ENCODE measurements at regions not wholly inside any gene's neighbourhood (a gene's known extent, or its start where the extent isn't known, plus 50 kb on each side); places are given as distances from the start of the nearest gene placed in this dataset.

- no peak for DNase-seq
Observed at GRCh38 chr2:103285354-103285753, 523.5 kb downstream of the TMEM182 start.

DNA sequence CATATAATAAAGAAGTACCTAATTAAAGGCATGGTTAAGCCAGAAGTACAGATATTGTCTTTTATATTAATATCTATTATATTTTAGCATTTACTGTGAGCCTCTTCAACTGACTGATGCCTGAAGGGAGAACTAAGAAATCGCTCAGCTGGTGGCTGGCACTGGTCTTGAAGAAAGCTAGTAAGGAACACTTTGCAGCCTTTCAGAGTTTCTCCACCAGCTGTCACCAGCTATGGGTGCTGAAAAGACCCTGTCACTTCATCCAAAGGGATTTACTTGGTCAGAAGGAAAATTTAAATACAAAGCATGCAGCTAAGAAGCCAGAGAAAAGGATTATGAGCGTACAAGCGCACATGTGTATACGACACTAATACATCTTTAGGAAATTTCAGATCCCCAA lies 525.9 kb downstream of the TMEM182 start:
- peak; percentile 26 for DNase-seq

DNA sequence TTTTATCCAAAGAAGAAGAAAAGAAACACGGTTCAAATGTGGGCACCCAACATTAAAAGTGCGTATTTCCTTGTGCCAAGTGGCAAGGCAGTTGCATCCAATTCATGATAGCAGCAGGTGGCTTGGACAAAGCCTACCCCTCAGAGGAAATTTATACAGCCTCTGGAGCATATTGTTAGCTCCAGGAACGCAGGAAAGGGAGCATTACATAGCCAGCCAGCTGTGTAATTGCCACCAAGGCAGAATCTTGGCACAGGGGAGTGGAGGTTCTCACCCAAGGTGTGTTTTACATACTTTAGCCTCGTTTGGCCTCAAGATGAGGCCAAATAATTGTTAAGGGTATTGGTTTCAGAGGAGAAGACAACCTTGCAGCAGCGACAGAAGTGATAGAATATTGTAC lies 526.9 kb downstream of the TMEM182 start:
- no peak for DNase-seq

- DNase-seq: peak; percentile 14
Observed at GRCh38 chr2:103289105-103289725, 527.4 kb downstream of the TMEM182 start.

DNA sequence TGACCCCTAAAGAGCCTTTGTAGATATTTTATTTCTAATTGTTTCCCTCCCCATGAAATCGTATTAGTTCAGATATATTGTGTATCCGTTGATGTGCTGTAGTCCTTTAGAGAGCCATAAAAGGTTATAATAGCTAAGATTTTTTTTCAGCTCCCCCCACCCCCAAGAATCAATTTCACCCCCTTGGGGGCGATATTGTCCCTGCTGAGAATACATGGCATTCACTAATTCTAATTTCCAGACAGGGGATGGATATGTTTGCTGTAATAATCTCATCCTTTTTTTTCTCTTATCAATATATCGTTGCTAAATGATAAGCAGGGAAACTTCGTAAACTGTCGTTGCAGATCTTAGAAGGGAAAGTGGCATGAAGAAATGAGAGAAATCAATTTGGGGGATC lies 530.7 kb downstream of the TMEM182 start:
- no peak for DNase-seq

- no peak for DNase-seq
Observed at GRCh38 chr2:103293067-103293741, 531.4 kb downstream of the TMEM182 start.

DNA sequence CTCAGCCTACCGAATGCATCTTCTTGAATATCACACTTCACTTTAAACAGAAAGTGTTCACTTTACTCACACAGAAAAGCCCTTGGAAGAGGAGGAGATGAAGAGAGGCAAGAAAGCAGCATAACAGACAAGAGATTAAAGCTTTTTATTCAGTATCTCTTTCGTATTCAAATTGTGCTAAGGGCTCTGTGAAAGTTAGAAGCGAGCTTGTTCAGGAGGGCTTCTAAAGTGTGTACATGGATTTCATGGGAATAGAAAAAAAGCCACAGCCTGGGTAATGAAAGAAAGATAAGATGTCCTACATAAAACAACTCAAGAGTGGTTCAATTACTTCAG lies 531.9 kb downstream of the TMEM182 start:
- DNase-seq: no peak

DNA sequence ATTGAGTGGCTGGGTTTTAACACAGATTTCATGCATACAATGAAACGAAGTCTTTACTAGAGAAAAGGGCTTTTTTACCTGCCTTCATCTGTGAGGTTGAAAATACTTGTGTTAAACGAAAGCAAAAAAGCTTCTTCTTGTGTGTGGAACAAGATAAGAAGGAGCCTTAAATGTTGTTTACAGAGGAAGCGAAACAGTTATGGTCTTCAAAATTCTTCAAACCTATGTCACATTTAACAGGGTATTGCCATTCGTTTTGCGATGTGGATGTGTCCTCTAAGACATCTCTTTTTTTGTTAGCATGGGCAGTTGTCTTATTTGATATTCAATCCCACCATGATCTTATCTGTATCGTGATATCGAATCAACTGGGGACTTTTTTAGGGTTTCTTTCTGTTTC lies 532.6 kb downstream of the TMEM182 start:
- no peak for DNase-seq

GRCh38 chr2:103295591-103295990 lies 533.8 kb downstream of the TMEM182 start:
- no peak for DNase-seq

DNA sequence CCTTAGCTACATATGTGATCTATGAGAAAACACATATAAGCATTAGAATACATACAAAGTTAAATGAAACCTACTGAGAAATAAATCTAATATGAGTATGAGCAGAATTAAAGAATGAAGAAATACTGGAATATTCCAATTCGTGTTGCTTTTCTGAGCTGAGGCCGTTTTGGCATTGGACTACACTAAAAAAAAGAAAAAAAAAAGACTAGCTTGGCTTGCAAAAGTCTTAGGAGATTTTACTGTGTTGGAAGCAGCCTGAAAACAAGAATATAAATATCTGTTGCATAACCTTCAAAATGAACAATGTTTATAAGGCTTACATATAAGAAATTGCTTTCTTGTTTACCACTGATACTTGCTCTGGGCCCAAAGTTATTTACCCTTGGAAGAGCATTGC lies 562.8 kb downstream of the TMEM182 start:
- DNase-seq: no peak

GRCh38 chr2:103327386-103327785 lies 565.6 kb downstream of the TMEM182 start:
- DNase-seq: no peak

DNA sequence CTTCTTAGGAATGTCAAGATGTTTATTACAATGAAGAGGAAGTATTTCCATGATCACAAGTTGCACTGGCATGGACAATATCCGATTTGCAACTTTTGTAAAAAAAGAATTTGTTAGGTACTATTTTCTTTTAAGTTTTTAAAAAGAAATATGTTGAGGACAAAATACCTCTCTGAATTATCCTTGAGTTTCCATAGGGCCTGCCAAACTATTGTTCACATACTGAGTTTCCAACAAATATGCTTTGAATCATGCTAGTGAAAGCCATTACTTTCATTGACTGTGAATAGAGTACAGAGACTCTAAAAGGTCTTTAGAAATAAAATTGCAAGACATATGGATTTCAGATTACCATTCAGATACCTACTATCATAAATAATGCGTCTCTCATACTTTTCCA lies 566.1 kb downstream of the TMEM182 start:
- DNase-seq: no peak

DNA sequence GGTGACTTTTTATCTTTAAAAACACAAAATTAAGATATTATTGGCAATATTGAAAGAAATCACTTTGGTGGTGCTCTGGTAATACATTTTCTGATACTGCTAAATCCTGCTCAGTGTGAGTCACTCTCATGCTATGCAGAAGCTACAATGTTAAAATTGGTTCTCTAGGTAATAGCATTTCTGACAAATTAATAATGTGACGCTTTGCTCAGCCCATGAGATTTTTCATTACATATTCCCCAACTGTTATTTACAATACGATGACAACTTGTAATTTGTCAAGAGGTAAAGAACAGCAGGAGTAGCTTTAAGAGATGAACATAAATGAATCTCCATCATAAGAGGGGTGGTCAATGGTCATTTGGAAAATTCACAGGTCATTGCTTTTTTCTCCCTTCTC lies 573.6 kb downstream of the TMEM182 start:
- DNase-seq: no peak

GRCh38 chr2:103338819-103339218 lies 577.0 kb downstream of the TMEM182 start:
- no peak for DNase-seq

DNA sequence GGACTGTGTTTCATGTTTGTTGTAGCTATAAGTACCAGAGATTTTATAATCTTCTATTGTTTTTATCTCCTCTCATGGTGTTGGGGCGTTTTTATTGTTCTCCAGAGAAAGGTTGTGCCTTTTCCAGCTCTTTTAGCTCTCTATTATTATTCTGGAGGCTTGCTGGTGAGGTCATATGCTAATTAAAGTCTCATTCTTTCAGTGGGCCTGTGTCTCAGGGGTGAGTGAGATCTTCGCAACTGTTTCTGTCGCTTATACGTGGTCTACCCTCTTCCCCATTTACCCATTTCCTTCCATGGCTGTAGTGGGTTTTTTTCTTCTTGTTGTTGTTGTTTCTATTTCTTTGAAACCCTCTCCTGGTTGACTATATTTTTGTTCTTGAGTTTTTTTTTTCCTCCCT lies 584.9 kb downstream of the TMEM182 start:
- no peak for DNase-seq

DNA sequence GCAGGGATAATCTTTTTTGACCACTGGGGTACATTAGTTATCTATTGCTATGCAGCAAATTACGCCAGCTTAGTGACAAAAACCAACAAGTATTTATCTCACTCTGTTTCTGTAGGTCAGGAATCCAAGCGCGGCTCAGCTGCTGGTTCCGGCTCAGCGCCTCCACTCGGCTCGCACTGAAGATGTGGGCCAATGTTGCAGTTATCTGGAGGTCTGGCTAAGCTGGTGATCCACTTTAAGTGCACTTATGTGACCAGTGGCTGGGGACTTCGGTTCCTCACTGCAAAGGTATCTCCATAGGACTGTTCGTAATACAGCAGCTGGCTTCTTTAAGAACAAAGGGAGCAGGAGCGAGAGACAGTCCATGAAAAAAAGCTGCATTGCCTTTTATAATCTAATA lies 591.9 kb downstream of the TMEM182 start:
- peak; percentile 72 for DNase-seq

DNA sequence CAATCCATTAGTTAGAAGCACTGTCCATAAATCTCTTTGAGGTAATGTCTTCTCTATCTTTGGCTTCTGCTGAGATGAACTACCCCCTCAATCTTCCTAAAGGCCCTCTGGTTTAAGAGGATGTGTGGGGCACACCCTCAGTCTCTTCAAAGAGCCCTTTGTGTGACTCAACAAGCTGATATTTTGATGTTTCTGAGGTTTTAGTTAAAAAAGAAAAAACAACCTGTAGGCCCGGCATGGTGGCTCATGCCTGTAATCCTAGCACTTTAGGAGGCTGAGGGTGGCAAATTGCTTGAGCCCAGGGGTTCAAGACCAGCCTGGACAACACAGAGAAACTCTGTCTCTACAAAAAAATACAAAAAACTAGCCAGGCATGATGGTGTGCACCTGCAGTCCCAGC lies 593.5 kb downstream of the TMEM182 start:
- no peak for DNase-seq

- DNase-seq: no peak
Observed at GRCh38 chr2:103361712-103362111, 599.9 kb downstream of the TMEM182 start.

GRCh38 chr2:103363639-103364038 lies 601.8 kb downstream of the TMEM182 start:
- DNase-seq: no peak

DNA sequence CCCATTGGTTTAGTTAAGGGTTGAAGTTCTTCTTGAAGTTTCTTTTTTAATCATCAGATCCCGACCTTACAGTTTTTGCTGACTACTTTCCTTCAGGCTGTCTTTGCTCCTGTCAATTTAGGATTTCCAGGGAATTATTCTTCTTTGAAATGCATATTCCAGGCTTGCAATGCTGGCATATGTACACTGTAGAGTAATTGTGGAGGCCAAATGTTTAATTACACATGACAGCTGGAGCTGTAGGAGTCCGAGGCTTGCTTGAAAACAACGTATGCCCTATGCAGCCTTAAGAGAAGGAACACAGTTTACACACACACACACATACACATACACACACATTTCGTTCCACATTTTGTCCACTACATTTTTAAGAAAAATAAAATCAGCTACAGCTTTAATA lies 602.3 kb downstream of the TMEM182 start:
- DNase-seq: peak; percentile 49

DNA sequence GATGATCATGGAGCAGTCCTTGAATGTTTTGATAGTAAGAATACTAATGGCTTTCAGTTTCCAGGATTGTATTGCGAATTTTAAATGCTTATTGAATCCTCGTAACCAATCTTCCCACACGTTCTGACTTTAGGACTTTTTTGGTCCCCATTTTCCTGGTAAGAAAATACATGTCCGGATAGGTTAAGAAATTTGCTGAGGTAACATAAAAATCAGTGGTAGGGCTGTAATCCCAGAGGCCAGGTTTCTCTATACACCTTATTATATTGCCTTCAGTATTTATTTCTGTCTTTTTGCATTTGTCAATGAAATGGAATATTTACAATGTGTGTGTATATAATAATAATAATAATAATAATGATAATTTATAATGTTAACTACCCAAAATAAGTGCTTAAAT lies 603.2 kb downstream of the TMEM182 start:
- no peak for DNase-seq

- no peak for DNase-seq
Observed at GRCh38 chr2:103367877-103368276, 606.0 kb downstream of the TMEM182 start.

DNA sequence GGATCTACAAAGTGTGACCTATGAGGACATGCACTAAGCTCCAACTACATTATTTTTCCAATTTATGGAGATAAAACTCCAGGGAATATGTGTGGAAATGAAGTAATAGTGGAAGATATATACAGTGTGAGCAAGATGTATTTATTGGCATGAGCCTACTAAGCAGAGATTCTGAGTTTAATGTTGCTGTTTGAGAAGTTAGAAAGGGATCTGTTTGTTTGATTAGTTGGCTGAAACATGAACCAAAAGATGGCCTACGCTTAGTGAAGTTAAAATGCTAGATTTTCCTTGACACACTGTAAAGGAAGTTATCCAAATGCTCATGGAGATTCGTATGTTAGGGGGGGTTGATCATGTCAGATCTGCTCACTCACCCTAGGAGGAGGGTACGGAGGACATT lies 621.7 kb downstream of the TMEM182 start:
- DNase-seq: no peak

DNA sequence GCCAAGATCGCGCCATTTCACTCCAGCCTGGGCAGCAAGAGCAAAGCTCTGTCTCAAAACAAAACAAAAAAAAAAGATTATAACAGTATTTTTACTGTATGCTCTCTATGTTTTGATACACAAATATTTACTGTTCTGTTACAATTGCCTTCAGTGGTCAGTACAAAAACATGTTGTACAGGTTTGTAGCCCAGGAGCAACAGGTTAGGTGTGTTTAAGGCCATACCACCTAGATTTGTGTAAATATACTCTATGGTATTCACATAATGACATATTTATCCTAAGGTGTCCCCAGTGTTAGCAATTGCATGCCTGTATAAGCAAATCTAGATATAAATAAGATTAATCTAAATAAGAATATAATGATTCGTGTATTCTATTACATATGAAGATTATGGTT lies 625.0 kb downstream of the TMEM182 start:
- no peak for DNase-seq

DNA sequence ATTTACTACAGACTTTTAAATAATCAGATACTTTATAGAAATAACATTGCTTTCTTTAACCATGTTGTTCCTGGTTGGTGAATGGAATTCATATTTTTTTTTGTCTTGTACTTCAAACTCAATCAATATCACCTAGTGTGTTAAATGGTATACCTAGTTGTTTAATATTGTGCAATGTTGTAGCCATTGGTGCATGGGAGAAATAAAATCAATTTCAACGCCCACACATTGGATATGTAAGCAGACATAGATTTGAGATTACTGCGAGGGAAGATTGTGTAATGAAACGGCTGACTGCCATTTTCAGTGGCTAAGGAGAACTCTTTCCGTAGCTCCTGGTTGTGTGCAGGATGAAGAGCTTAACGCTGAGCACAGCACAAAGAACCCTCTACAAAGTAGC lies 626.1 kb downstream of the TMEM182 start:
- no peak for DNase-seq

Measured in NCI-H524 treated with DMSO at 0.1 percent for 48 hours (cell line).